Left lung (tissue), 4 donors: ENCODE measurements at regions not wholly inside any gene's neighbourhood (a gene's known extent, or its start where the extent isn't known, plus 50 kb on each side); places are given as distances from the start of the nearest gene placed in this dataset.

Experiments
- ATAC-seq: fragments of 200-7000 bp; cut with Tn5 transposase; one replicate; pipeline ENCODE4 v1.9.1; 2020; ENCODE audit warnings: moderate library complexity
- DNase-seq, 4 donors: peaks; one replicate each; pipeline ENCODE4 v3.0.0-alpha.2; 2013 to 2020
- H3K27ac ChIP-seq, 2 donors: fragments of 200-600 bp; sonication (generic) in 1 of 2; one replicate each; pipeline versions ENCODE4 v1.5.0 to v1.8.0; 2020 to 2021
- H3K27me3 ChIP-seq, 2 donors: fragments of 200-600 bp; sonication (generic) in 1 of 2; one replicate each; pipeline versions ENCODE4 v1.5.0 to v1.8.0; 2020 to 2021
- H3K36me3 ChIP-seq, 2 donors: fragments of 200-600 bp; sonication (generic) in 1 of 2; one replicate each; pipeline versions ENCODE4 v1.5.0 to v1.8.0; 2020 to 2021
- H3K4me1 ChIP-seq, 2 donors: fragments of 200-600 bp; one replicate each; pipeline ENCODE4 v1.8.0; 2021
- H3K4me3 ChIP-seq, 2 donors: fragments of 200-600 bp; sonication (generic) in 1 of 2; one replicate each; pipeline versions ENCODE4 v1.5.0 to v1.8.0; 2020 to 2021; ENCODE audit warnings: mild to moderate bottlenecking in 1 of 2
- H3K9me3 ChIP-seq, 2 donors: fragments of 200-600 bp; sonication (generic) in 1 of 2; one replicate each; pipeline versions ENCODE4 v1.5.0 to v1.8.0; 2020 to 2021
- intact Hi-C, 2 donors: fragments of 100-400 bp; cut with DNase I; formaldehyde crosslinking; loops; one replicate each; pipeline versions ENCODE4 v1.11.2 to v1.14.2; 2022
- TF ChIP-seq, protein P1 (sequence below), 2 donors: fragments of 200-600 bp; sonication (generic) in 1 of 2; IDR thresholded peaks; one replicate each; pipeline versions ENCODE4 v1.5.0 to v1.8.0; 2021; ENCODE audit warnings: antibody characterized with exemption in 2 of 2
- donor health status: DM: no; HTN: yes; CAD: no.
- donor health status: DM: no; HTN: no; CAD: no.

DNA sequence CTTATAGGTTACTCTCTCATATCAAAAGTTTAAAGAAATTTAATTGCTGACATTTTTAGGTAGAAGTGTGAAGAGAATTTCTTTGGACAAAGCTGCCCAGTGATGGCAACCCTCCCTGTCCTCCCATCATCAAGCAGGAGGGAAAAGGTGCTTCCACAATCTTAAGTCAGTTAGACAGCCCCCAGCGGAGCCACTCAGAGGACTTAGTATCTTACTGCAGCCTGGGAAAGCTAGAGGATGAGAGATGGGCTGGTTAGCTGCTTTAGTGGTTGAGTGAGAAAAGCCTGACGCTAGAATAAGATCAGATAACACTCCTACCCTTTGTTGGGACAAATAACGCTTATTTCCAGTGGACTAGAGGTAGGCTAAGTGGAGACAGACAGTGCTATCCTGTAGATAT lies 227.1 kb downstream of the RFPL4B start:
- intact Hi-C loops = no loop called here
- Histone ChIP-seq H3K9me3 (no peaks in the 10 kb centered on the region), H3K4me3 (no peak overlapping the region), H3K4me1 (no peaks in the 10 kb centered on the region), H3K27ac (no peak overlapping the region), H3K27me3 (no peaks in the 10 kb centered on the region), H3K36me3 (no peaks in the 10 kb centered on the region)
- TF ChIP-seq, protein P1, sequence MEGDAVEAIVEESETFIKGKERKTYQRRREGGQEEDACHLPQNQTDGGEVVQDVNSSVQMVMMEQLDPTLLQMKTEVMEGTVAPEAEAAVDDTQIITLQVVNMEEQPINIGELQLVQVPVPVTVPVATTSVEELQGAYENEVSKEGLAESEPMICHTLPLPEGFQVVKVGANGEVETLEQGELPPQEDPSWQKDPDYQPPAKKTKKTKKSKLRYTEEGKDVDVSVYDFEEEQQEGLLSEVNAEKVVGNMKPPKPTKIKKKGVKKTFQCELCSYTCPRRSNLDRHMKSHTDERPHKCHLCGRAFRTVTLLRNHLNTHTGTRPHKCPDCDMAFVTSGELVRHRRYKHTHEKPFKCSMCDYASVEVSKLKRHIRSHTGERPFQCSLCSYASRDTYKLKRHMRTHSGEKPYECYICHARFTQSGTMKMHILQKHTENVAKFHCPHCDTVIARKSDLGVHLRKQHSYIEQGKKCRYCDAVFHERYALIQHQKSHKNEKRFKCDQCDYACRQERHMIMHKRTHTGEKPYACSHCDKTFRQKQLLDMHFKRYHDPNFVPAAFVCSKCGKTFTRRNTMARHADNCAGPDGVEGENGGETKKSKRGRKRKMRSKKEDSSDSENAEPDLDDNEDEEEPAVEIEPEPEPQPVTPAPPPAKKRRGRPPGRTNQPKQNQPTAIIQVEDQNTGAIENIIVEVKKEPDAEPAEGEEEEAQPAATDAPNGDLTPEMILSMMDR (IDR thresholded peaks at IDR 0.05) = no peak
- no peak for ATAC-seq
- DNase-seq = no peak

DNA sequence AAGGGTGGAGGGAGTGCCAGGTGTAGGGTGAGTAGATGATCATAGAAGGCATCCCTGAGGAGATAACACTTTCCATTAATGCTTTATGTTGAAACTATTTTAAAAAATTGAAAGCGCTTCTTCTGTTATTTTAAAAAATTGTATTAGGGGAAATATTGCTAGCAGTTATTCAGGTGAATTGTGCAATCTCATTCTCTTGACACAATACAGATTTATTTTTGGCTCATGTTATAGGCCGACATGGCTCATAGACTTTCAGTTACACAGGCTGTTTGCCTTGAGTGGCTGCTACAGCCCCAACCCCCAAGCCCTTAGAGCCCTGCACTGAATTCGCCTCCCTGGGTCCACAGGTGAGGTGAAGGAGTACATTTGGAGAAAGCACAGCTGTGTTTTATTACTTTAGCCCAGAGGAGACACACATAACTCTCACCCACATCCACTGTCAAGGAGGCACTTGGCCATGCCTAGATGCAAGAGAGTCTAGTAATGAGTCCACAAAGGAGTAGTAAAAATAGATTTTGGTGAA lies 228.2 kb downstream of the RFPL4B start:
- DNase-seq (no peak), ATAC-seq (no peak)
- intact Hi-C loops = no loop called here
- Histone ChIP-seq H3K36me3 (no peaks in the 10 kb centered on the region), H3K27me3 (no peaks in the 10 kb centered on the region), H3K4me3 (no peak overlapping the region), H3K4me1 (no peaks in the 10 kb centered on the region), H3K9me3 (no peaks in the 10 kb centered on the region), H3K27ac (no peak overlapping the region)
- TF ChIP-seq, protein P1 (IDR thresholded peaks at IDR 0.05) = no peak

DNA sequence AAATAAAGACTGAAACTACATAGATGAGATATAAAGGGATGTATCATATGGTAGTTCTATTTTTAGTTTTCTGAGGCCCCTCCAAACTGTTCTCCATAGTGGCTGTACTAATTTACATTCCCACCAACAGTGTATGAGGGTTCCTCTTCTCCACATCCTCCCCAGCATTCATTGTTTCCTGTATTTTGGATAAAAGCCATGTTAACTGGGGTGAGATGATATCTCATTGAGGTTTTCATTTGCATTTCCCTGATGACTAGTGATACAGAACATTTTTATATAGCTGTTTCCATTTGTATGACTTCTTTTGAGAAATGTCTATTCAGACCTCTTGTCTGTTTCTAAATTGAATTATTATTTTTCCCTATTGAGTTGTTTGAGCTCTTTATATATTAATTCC lies 229.3 kb downstream of the RFPL4B start:
- no peaks in the 10 kb centered on the region for H3K4me1 ChIP-seq
- TF ChIP-seq, protein P1 (IDR thresholded peaks at IDR 0.05) = no peak
- no peaks in the 10 kb centered on the region for H3K27me3 ChIP-seq
- H3K27ac ChIP-seq = no peak overlapping the region
- H3K4me3 ChIP-seq = no peak overlapping the region
- H3K36me3 ChIP-seq = no peaks in the 10 kb centered on the region
- no peak for ATAC-seq
- DNase-seq = no peak
- no peaks in the 10 kb centered on the region for H3K9me3 ChIP-seq
- intact Hi-C loops = no loop called here

DNA sequence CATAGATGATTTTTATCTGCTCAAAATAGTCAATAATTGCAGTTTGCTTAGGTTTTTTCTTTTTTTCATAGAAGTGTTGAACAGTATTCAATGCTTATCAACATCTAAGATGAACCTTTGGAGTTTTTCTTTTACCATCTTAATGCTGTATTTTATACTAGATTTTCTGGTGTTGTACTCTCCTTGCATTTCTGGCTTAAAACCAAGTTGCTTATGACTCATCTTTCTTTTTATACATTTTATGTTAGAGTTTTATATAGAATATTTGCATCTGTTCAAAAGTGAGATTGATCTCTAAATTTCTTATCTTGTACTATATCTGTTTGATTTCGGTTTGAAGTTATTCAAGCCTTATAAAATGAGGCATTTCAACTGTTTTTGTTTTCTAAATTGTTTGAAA lies 232.5 kb downstream of the RFPL4B start:
- intact Hi-C loops = no loop called here
- Histone ChIP-seq H3K27ac (no peak overlapping the region), H3K4me1 (no peaks in the 10 kb centered on the region), H3K27me3 (no peaks in the 10 kb centered on the region), H3K36me3 (no peaks in the 10 kb centered on the region), H3K9me3 (peaks cover 0 to 3% of the 10 kb centered on the region in 2 donors), H3K4me3 (no peak overlapping the region)
- TF ChIP-seq, protein P1 (IDR thresholded peaks at IDR 0.05) = no peak
- ATAC-seq = no peak
- DNase-seq = no peak

DNA sequence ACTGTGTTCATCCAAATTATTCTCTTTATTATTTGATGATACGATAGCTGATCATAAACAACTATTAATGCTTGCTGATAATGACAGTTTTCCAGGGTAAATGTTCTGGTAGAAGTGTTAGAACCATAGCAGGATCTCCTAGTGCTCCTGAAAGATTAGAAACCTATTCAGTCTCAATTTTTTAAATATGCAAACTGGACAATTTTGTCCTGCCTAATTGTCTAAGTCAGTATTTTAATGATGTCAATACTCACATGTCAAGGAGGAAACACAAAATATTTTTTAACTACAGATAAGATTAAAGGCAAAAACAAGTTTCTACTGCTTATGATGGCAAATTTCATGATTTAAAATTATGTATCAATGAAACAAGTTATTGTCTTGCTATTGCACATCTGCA lies 233.9 kb downstream of the RFPL4B start:
- intact Hi-C loops = no loop called here
- Histone ChIP-seq H3K27me3 (no peaks in the 10 kb centered on the region), H3K27ac (no peak overlapping the region), H3K4me1 (no peaks in the 10 kb centered on the region), H3K9me3 (peaks cover 0 to 3% of the 10 kb centered on the region in 2 donors), H3K4me3 (no peak overlapping the region), H3K36me3 (no peaks in the 10 kb centered on the region)
- no peak for ATAC-seq
- TF ChIP-seq, protein P1 (IDR thresholded peaks at IDR 0.05) = no peak
- DNase-seq = no peak
